ENCODE measurements at regions not wholly inside any gene's neighbourhood (a gene's known extent, or its start where the extent isn't known, plus 50 kb on each side); places are given as distances from the start of the nearest gene placed in this dataset.
"Not testable (repeated sequence)": the region's sequence is repeated elsewhere in the genome, so short reads cannot be mapped to it uniquely, and the experiment has no call there.

GRCh38 chr6:21792177-21792576 lies 198.6 kb downstream of the SOX4 start:
- H3K4me3 ChIP-seq (ENCODE audit: low read depth, low read length) = no peak overlapping the region
- TF ChIP-seq CTCF (IDR thresholded peaks at IDR 0.05; ENCODE audit: insufficient read depth, low read length) = no peak
- no peak for DNase-seq (ENCODE audit: low read depth)

- DNase-seq (ENCODE audit: low read depth) = not testable (repeated sequence)
Measured at GRCh38 chr6:21796979-21797378, 203.4 kb downstream of the SOX4 start.

GRCh38 chr6:21798468-21798867 lies 204.9 kb downstream of the SOX4 start:
- no peak for TF ChIP-seq CTCF (IDR thresholded peaks at IDR 0.05; ENCODE audit: insufficient read depth, low read length)
- DNase-seq (ENCODE audit: low read depth) = no peak
- no peak overlapping the region for H3K4me3 ChIP-seq (ENCODE audit: low read depth, low read length)

More at GRCh38 chr6:21796979-21797378, 203.4 kb downstream of the SOX4 start:
- H3K4me3 ChIP-seq (ENCODE audit: low read depth, low read length) = not testable (repeated sequence)

GRCh38 chr6:21800330-21800729 lies 206.8 kb downstream of the SOX4 start:
- H3K4me3 ChIP-seq (ENCODE audit: low read depth, low read length) = no peak overlapping the region
- no peak for DNase-seq (ENCODE audit: low read depth)

GRCh38 chr6:21800948-21801438 lies 207.4 kb downstream of the SOX4 start:
- DNase-seq (ENCODE audit: low read depth) = no peak
- no peak overlapping the region for H3K4me3 ChIP-seq (ENCODE audit: low read depth, low read length)
- no peak for TF ChIP-seq CTCF (IDR thresholded peaks at IDR 0.05; ENCODE audit: insufficient read depth, low read length)

More at GRCh38 chr6:21800330-21800729, 206.8 kb downstream of the SOX4 start:
- TF ChIP-seq CTCF (IDR thresholded peaks at IDR 0.05; ENCODE audit: insufficient read depth, low read length) = no peak

GRCh38 chr6:21801446-21802174 lies 208.1 kb downstream of the SOX4 start:
- TF ChIP-seq CTCF (IDR thresholded peaks at IDR 0.05; ENCODE audit: insufficient read depth, low read length) = no peak
- H3K4me3 ChIP-seq (ENCODE audit: low read depth, low read length) = no peak overlapping the region
- no peak for DNase-seq (ENCODE audit: low read depth)

GRCh38 chr6:21802175-21802822 lies 208.7 kb downstream of the SOX4 start:
- DNase-seq (ENCODE audit: low read depth) = no peak
- no peak for TF ChIP-seq CTCF (IDR thresholded peaks at IDR 0.05; ENCODE audit: insufficient read depth, low read length)
- no peak overlapping the region for H3K4me3 ChIP-seq (ENCODE audit: low read depth, low read length)
